Right lobe of liver (tissue), 4 donors: ENCODE measurements at regions not wholly inside any gene's neighbourhood (a gene's known extent, or its start where the extent isn't known, plus 50 kb on each side); places are given as distances from the start of the nearest gene placed in this dataset.

Experiments
- CTCF ChIP-seq, 4 donors: fragments of 200-600 bp in 3 of 4; fragments of 450-650 bp in 1 of 4; IDR thresholded peaks; one replicate each; pipeline versions ENCODE4 v1.5.1 to v1.8.0; 2016 to 2022; ENCODE audit warnings: antibody characterized with exemption in 4 of 4, mild to moderate bottlenecking in 2 of 4
- POLR2A ChIP-seq: fragments of 450-650 bp; IDR thresholded peaks from one replicate; pipeline ENCODE4 v1.6.1; 2017; ENCODE audit warnings: antibody characterized with exemption, mild to moderate bottlenecking
- donor health status: DM: no; HTN: no; CAD: no.
- donor health status: DM: no; HTN: no; CAD: no.
- donor health status: DM: no; HTN: yes; CAD: no.

DNA sequence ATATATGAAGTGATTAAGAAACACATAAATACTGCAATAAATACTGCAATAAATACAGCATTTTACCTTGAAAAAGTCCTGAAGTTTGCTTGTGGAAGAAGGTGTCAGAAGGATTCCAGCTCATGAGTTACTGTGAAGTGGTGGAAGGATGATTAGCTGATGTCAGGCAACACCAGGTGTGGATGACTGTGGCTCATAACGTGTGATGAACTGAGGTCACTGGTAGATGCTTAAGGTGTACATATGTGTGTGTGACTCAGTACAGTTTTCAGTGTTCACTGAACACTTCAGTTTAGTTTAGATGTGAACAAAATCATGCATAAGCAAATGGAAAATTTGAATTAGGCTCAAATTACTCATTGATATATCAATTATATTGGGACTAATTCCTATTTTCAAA, 1045.0 kb downstream of the NTRK3 start:
- no peak for TF ChIP-seq CTCF (IDR thresholded peaks at IDR 0.05)
- no peak for TF ChIP-seq POLR2A
